GM10266 (cell line): ENCODE measurements at regions not wholly inside any gene's neighbourhood (a gene's known extent, or its start where the extent isn't known, plus 50 kb on each side); places are given as distances from the start of the nearest gene placed in this dataset.

Experiments
- DNase-seq: peaks from one replicate; pipeline ENCODE4 v3.0.0; 2012; ENCODE audit errors: extremely low spot score
- TF ChIP-seq, protein P1 (sequence below): IDR thresholded peaks from 2 replicates; pipeline ENCODE4 v1.5.1; 2012; ENCODE audit warnings: mild to moderate bottlenecking, low read depth; ENCODE audit not compliant: control insufficient read depth, insufficient read depth; ENCODE audit errors: missing control alignments

DNA sequence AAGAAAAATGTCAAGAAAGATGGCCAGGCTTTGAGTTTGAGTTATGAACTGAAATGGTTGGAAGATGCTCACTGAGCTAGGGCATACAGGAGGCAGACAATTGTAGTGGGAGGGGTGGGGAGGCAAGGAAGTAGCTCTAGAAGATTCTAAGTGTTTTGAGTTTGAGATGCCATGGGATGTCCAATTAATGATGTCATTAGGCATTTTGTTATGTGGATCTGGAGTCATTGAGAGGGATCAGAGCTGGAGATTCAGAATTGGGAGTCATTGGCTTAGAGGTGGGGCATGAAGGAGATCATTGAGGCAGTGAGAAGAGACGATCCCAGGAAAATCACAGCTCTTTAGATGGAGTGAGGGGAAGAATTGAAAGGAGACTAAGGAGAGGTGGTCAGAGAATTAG is 111.5 kb upstream of the ZNF618 start:
- TF ChIP-seq, protein P1, sequence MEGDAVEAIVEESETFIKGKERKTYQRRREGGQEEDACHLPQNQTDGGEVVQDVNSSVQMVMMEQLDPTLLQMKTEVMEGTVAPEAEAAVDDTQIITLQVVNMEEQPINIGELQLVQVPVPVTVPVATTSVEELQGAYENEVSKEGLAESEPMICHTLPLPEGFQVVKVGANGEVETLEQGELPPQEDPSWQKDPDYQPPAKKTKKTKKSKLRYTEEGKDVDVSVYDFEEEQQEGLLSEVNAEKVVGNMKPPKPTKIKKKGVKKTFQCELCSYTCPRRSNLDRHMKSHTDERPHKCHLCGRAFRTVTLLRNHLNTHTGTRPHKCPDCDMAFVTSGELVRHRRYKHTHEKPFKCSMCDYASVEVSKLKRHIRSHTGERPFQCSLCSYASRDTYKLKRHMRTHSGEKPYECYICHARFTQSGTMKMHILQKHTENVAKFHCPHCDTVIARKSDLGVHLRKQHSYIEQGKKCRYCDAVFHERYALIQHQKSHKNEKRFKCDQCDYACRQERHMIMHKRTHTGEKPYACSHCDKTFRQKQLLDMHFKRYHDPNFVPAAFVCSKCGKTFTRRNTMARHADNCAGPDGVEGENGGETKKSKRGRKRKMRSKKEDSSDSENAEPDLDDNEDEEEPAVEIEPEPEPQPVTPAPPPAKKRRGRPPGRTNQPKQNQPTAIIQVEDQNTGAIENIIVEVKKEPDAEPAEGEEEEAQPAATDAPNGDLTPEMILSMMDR, result no peak
- DNase-seq, result no peak

DNA sequence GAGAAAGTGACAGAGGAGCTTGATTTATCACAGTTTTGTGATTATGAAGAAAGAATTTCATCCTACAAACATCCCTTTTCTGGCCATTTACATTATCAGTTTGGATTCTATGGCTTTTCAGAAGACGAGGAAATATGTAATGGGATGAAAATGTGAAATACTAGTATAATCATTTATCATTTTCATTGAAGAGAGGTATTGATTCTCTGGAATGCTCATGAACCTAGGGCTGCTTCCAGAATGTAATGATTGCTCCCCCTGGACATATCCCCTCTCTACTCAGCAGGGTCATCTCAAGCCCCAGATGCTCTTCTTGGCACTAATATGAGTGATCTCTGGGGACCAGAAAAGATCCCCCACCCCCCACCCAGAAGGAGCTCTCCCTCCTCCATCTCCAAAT is 106.7 kb upstream of the ZNF618 start:
- no peak for DNase-seq
- TF ChIP-seq, protein P1, result no peak

DNA sequence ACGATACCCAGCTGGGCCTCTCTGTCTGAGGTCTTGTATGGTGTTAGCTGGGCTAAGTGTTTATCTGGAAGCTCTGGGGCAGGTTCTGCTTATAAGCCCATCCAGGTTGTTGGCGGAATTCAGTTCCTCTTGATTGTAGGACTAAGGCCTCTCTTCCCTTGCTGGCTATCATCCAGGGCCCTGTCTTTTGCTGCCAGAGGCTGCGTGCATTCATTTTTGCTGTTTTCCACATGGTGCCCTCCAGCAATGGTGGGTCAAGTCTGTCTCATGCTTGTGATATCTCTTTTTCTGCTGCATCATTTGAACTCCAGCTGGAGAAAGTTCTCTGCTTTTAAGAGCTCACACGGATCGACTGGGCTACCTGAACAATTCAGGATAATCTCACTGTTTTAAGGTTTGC is 105.7 kb upstream of the ZNF618 start:
- TF ChIP-seq, protein P1, result no peak
- no peak for DNase-seq

DNA sequence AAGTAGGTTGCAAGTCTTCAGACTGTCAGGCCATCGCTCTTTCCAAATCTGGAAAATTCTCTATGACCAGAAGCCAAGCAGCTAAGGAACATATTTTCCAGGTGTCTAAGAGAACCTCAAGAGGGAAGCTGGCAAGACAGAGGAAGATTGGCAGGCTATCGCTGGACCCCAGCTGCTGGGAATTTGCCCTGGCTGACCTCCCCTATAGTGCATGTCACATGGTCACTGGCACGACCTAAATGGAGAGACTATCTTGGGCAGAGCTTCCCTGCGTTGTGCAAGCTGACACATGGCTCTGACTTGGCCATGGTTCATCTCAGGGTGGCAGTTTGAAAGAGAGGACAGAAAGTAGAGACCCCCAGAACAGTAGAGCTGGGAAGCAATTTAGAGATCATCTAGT is 104.9 kb upstream of the ZNF618 start:
- DNase-seq, result no peak

DNA sequence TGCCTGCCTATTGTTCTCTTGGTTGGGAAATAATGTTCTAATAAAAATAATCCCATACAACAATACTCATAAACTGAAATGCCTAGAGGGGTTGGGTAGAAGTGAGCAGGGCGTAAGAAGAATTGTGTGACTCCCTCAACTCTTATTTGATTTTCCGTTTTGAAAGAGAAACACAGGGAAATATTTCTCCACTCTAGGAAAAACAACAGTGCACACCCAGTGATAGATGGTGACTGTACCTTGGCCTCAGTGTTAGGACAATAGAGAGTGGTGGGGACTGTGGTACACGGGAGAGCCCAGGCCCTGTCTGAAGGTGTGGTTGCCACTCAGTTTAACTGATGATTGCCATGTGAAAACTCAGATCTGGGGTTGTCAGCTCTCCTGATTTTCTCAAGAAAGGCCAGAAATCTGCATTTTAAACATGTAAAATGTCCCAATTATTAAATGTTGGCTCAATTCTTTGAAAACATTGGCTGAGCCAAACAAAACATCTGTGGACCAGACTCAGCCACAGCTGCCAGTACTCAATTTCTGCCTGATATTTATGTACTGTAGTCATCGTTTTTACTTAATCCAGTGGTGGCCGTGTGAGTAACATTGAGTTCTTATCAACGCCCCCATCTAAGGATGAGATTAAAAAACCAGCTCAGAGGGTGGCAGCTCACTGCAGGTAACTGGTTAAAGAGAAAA is 103.8 kb upstream of the ZNF618 start:
- no peak for DNase-seq
- TF ChIP-seq, protein P1, result no peak

More for the DNA sequence above, 104.9 kb upstream of the ZNF618 start:
- TF ChIP-seq, protein P1, result no peak

DNA sequence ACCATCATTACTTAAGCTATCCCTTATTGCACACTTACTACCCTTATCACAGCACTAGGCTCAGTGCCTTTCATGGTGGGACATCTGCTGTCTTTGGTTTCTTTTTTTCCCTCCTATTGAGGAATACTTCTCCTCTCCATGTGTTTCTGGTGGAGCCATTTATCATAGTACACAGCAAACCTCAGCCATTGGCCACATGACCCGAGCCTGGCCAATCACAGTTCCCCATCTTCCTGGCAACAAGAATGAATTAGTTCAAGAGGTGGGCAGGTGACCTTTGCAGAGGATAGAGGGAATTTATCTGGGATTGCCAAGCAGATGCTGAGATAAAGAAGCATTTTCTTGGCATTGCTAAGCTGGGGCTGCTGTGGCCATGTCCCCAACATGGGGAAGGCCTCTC is 101.1 kb upstream of the ZNF618 start:
- TF ChIP-seq, protein P1, result no peak

DNA sequence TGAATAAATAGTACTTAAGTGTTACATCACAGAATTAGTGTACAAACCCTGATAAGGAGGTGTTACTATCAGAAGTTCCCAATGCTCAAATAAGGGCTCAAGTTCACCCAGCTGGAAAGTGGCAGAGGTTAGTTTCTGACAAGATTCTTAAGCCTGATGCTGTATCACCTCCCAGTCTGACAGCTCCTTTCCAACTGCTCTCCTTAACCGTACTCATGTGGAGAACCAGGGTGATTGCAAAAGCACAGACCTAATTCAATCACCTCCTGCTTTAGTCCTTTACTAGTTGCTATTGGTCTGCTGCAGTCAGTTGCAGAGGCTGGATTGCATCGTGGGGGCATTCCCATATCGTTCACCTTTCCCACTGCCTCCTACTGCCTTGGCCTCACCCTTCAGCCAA is 100.4 kb upstream of the ZNF618 start:
- DNase-seq, result no peak
- TF ChIP-seq, protein P1, result no peak

More for the DNA sequence above, 101.1 kb upstream of the ZNF618 start:
- DNase-seq, result no peak
